PC-9 (cell line): ENCODE measurements at regions not wholly inside any gene's neighbourhood (a gene's known extent, or its start where the extent isn't known, plus 50 kb on each side); places are given as distances from the start of the nearest gene placed in this dataset.

ENCODE experiments used
- EZH2 ChIP-seq: fragments of 200-600 bp; sonication (generic); IDR thresholded peaks from 2 replicates; pipeline ENCODE4 v1.8.0; 2017; ENCODE audit warnings: antibody characterized with exemption, low read depth
- TF ChIP-seq, protein P1 (sequence below): fragments of 200-600 bp; sonication (generic); conservative IDR thresholded peaks from 2 replicates; pipeline ENCODE4 v1.6.1; 2017; ENCODE audit warnings: mixed run types, antibody characterized with exemption, mild to moderate bottlenecking, moderate library complexity

DNA sequence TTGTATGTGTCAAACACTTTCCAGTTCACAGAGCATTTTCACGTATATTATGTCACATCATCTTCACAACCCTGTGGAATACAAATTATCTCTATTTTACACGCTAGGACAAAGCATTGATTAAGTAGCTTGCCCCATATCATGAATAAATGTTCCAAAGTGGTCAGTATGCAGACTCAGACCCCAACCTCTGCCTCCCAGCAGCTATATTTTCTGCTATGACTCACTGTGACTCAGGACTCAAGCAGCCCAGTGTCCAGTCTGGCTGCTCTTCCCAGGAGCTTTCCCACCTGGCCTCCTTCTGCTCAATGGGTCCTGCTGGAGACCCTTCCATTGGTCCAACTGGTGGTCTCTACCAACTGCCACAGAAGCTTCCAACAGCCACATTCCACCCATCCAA, 56.0 kb upstream of the RAP1A start:
- no peak for TF ChIP-seq EZH2
- TF ChIP-seq, protein P1, sequence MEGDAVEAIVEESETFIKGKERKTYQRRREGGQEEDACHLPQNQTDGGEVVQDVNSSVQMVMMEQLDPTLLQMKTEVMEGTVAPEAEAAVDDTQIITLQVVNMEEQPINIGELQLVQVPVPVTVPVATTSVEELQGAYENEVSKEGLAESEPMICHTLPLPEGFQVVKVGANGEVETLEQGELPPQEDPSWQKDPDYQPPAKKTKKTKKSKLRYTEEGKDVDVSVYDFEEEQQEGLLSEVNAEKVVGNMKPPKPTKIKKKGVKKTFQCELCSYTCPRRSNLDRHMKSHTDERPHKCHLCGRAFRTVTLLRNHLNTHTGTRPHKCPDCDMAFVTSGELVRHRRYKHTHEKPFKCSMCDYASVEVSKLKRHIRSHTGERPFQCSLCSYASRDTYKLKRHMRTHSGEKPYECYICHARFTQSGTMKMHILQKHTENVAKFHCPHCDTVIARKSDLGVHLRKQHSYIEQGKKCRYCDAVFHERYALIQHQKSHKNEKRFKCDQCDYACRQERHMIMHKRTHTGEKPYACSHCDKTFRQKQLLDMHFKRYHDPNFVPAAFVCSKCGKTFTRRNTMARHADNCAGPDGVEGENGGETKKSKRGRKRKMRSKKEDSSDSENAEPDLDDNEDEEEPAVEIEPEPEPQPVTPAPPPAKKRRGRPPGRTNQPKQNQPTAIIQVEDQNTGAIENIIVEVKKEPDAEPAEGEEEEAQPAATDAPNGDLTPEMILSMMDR = no peak
